ENCODE measurements at regions not wholly inside any gene's neighbourhood (a gene's known extent, or its start where the extent isn't known, plus 50 kb on each side); places are given as distances from the start of the nearest gene placed in this dataset.

GRCh38 chr16:73172973-73173709 lies 125.2 kb upstream of the ZFHX3 start:
- DNase-seq (ENCODE audit: low read depth in 1 of 2, low spot score in 1 of 2), result no peak

GRCh38 chr16:73172241-73172972 lies 124.5 kb upstream of the ZFHX3 start:
- DNase-seq (ENCODE audit: low read depth in 1 of 2, low spot score in 1 of 2), result no peak

- no peak for DNase-seq (ENCODE audit: low read depth in 1 of 2, low spot score in 1 of 2)
Measured at GRCh38 chr16:73171901-73172240, 123.9 kb upstream of the ZFHX3 start.

GRCh38 chr16:73171380-73171779 lies 123.5 kb upstream of the ZFHX3 start:
- DNase-seq (ENCODE audit: low read depth in 1 of 2, low spot score in 1 of 2), result no peak

GRCh38 chr16:73170612-73171038 lies 122.7 kb upstream of the ZFHX3 start:
- DNase-seq (ENCODE audit: low read depth in 1 of 2, low spot score in 1 of 2), result no peak

GRCh38 chr16:73166947-73167550 lies 119.1 kb upstream of the ZFHX3 start:
- no peak for DNase-seq (ENCODE audit: low read depth in 1 of 2, low spot score in 1 of 2)

GRCh38 chr16:73166441-73166851 lies 118.5 kb upstream of the ZFHX3 start:
- DNase-seq (ENCODE audit: low read depth in 1 of 2, low spot score in 1 of 2), result no peak

GRCh38 chr16:73163238-73163815 lies 115.4 kb upstream of the ZFHX3 start:
- no peak for DNase-seq (ENCODE audit: low read depth in 1 of 2, low spot score in 1 of 2)

- DNase-seq (ENCODE audit: low read depth in 1 of 2, low spot score in 1 of 2), result no peak
Measured at GRCh38 chr16:73161977-73162376, 114.0 kb upstream of the ZFHX3 start.

GRCh38 chr16:73159296-73159695 lies 111.4 kb upstream of the ZFHX3 start:
- DNase-seq (ENCODE audit: low read depth in 1 of 2, low spot score in 1 of 2), result no peak

GRCh38 chr16:73157861-73158260 lies 109.9 kb upstream of the ZFHX3 start:
- DNase-seq (ENCODE audit: low read depth in 1 of 2, low spot score in 1 of 2), result no peak

- no peak for DNase-seq (ENCODE audit: low read depth in 1 of 2, low spot score in 1 of 2)
Measured at GRCh38 chr16:73154063-73154870, 106.3 kb upstream of the ZFHX3 start.

GRCh38 chr16:73152386-73153125 lies 104.6 kb upstream of the ZFHX3 start:
- DNase-seq (ENCODE audit: low read depth in 1 of 2, low spot score in 1 of 2), result no peak

GRCh38 chr16:73151941-73152340 lies 104.0 kb upstream of the ZFHX3 start:
- no peak for DNase-seq (ENCODE audit: low read depth in 1 of 2, low spot score in 1 of 2)

GRCh38 chr16:73151225-73151624 lies 103.3 kb upstream of the ZFHX3 start:
- DNase-seq (ENCODE audit: low read depth in 1 of 2, low spot score in 1 of 2), result no peak

- no peak for DNase-seq (ENCODE audit: low read depth in 1 of 2, low spot score in 1 of 2)
Measured at GRCh38 chr16:73150786-73151185, 102.9 kb upstream of the ZFHX3 start.

- DNase-seq (ENCODE audit: low read depth in 1 of 2, low spot score in 1 of 2), result no peak
Measured at GRCh38 chr16:73149334-73149733, 101.4 kb upstream of the ZFHX3 start.

GRCh38 chr16:73147958-73148357 lies 100.0 kb upstream of the ZFHX3 start:
- DNase-seq (ENCODE audit: low read depth in 1 of 2, low spot score in 1 of 2), result no peak

GRCh38 chr16:73145166-73145880 lies 97.4 kb upstream of the ZFHX3 start:
- no peak for DNase-seq (ENCODE audit: low read depth in 1 of 2, low spot score in 1 of 2)

Data from activated CD4-positive, alpha-beta T cell treated with anti-CD3 and anti-CD28 coated beads, Interleukin-2, amount 50 U/mL, for 24 hours (primary cell).